ENCODE measurements at regions not wholly inside any gene's neighbourhood (a gene's known extent, or its start where the extent isn't known, plus 50 kb on each side); places are given as distances from the start of the nearest gene placed in this dataset.

DNA sequence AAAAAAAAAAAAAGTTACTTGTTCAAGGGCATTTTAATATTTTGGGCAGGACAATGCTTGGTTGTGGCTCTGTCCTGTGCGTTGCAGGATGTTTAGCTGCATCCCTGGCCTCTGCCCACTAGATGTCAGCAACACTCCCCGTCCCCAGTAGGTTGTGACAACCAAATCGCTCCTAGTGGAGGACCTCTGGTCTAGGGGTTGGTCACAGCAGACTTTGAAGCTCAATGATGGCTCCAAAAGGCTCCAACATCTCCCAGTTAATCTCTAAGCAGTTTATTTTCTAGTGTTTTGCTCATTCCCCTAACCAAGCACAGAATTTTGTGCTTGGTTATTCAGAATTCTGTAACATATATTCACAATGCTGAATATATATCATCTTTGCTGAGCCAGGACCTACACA lies 67.0 kb downstream of the CHRNA1 start:
- 0 to 4% (median 1%) methylated on average over 3 of the region's 3 CpGs for WGBS, 4 donors
- Histone ChIP-seq H3K4me3 (no peak overlapping the region), H3K27me3 (no peaks in the 10 kb centered on the region), H3K36me3 (replicated peaks in 1 of 2) (no peaks in the 10 kb centered on the region), H3K4me1 (replicated peaks in 1 of 2) (no peaks in the 10 kb centered on the region), H3K9me3 (replicated peaks in 1 of 3) (no peaks in the 10 kb centered on the region), H3K27ac (no peak overlapping the region)
- intact Hi-C loops (cut with DNase I): loop anchor here in 1 of 2 donors (10.0 kb wide), 1 partner anchor 232 kb away; no protein-coding TSS in a partner anchor
- TF ChIP-seq POLR2A (IDR thresholded peaks at IDR 0.05): no peak
- TF ChIP-seq, protein P1, sequence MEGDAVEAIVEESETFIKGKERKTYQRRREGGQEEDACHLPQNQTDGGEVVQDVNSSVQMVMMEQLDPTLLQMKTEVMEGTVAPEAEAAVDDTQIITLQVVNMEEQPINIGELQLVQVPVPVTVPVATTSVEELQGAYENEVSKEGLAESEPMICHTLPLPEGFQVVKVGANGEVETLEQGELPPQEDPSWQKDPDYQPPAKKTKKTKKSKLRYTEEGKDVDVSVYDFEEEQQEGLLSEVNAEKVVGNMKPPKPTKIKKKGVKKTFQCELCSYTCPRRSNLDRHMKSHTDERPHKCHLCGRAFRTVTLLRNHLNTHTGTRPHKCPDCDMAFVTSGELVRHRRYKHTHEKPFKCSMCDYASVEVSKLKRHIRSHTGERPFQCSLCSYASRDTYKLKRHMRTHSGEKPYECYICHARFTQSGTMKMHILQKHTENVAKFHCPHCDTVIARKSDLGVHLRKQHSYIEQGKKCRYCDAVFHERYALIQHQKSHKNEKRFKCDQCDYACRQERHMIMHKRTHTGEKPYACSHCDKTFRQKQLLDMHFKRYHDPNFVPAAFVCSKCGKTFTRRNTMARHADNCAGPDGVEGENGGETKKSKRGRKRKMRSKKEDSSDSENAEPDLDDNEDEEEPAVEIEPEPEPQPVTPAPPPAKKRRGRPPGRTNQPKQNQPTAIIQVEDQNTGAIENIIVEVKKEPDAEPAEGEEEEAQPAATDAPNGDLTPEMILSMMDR (IDR thresholded peaks at IDR 0.05): peak; percentile 54 to 71 (median 64)
- peak; percentile 39 to 81 (median 65) for DNase-seq

- H3K27ac ChIP-seq: no peak overlapping the region
- H3K4me3 ChIP-seq: no peak overlapping the region
- TF ChIP-seq, protein P1 (IDR thresholded peaks at IDR 0.05): no peak
- TF ChIP-seq POLR2A (IDR thresholded peaks at IDR 0.05): no peak
- intact Hi-C loops (cut with DNase I): loop anchor here in 1 of 2 donors (10.0 kb wide), 1 partner anchor 230 kb away; no protein-coding TSS in a partner anchor
- no peak for DNase-seq
- no peaks in the 10 kb centered on the region for H3K27me3 ChIP-seq
- no peaks in the 10 kb centered on the region for H3K9me3 ChIP-seq (replicated peaks in 1 of 3)
- 44 to 73% (median 57%) methylated on average over 2 of the region's 2 CpGs for WGBS, 4 donors
- H3K4me1 ChIP-seq (replicated peaks in 1 of 2): no peaks in the 10 kb centered on the region
- no peaks in the 10 kb centered on the region for H3K36me3 ChIP-seq (replicated peaks in 1 of 2)
Observed at GRCh38 chr2:174694920-174695319, 69.4 kb downstream of the CHRNA1 start.

GRCh38 chr2:174694196-174694878 lies 69.9 kb downstream of the CHRNA1 start:
- intact Hi-C loops (cut with DNase I): loop anchor here in 1 of 2 donors (10.0 kb wide), 1 partner anchor 230 kb away; no protein-coding TSS in a partner anchor
- H3K4me1 ChIP-seq (replicated peaks in 1 of 2): no peaks in the 10 kb centered on the region
- H3K36me3 ChIP-seq (replicated peaks in 1 of 2): no peaks in the 10 kb centered on the region
- 75 to 90% (median 83%) methylated on average over 5 of the region's 5 CpGs for WGBS, 4 donors
- no peak overlapping the region for H3K4me3 ChIP-seq
- H3K27me3 ChIP-seq: no peaks in the 10 kb centered on the region
- H3K9me3 ChIP-seq (replicated peaks in 1 of 3): no peaks in the 10 kb centered on the region
- no peak for DNase-seq
- no peak for TF ChIP-seq POLR2A (IDR thresholded peaks at IDR 0.05)
- TF ChIP-seq, protein P1 (IDR thresholded peaks at IDR 0.05): no peak
- H3K27ac ChIP-seq: no peak overlapping the region

DNA sequence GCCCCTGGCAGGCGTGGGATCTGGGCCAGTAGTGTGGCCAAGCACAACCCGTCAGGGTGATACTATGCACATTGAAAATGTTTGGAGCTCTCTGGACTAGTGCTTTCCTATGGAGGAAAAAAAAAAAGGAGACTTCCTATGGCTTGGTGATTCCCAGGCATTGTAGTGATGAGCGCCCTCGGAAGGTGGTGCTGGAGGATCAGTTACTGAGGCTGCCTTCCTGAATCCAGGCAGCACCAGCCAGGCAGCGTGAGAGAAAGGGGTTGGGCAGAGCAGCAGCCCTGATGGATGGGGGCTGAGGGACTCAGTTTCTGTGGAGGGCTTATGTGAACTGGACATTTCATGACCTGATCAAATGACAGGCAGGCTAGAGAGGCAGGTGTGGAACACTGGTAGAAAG lies 70.9 kb downstream of the CHRNA1 start:
- no peak for TF ChIP-seq POLR2A (IDR thresholded peaks at IDR 0.05)
- TF ChIP-seq, protein P1 (IDR thresholded peaks at IDR 0.05): no peak
- Histone ChIP-seq H3K36me3 (replicated peaks in 1 of 2) (no peaks in the 10 kb centered on the region), H3K4me3 (no peak overlapping the region), H3K27ac (no peak overlapping the region), H3K9me3 (replicated peaks in 1 of 3) (no peaks in the 10 kb centered on the region), H3K4me1 (replicated peaks in 1 of 2) (no peaks in the 10 kb centered on the region), H3K27me3 (no peaks in the 10 kb centered on the region)
- 80 to 92% (median 89%) methylated on average over 4 to 5 of the region's 5 CpGs for WGBS, 4 donors
- DNase-seq: no peak
- intact Hi-C loops (cut with DNase I): loop anchor here in 1 of 2 donors (10.0 kb wide), 1 partner anchor 229 kb away; no protein-coding TSS in a partner anchor

All from adrenal gland (tissue), 9 donors.